ENCODE measurements at regions not wholly inside any gene's neighbourhood (a gene's known extent, or its start where the extent isn't known, plus 50 kb on each side); places are given as distances from the start of the nearest gene placed in this dataset.
A peak's percentile ranks its signal among the peaks of the same experiment; 100 is the strongest.

- no peak for DNase-seq (ENCODE audit: low read depth in 4 of 4, low spot score in 3 of 4)
Measured at GRCh38 chr1:199657449-199657848, 370.1 kb upstream of the NR5A2 start.

DNA sequence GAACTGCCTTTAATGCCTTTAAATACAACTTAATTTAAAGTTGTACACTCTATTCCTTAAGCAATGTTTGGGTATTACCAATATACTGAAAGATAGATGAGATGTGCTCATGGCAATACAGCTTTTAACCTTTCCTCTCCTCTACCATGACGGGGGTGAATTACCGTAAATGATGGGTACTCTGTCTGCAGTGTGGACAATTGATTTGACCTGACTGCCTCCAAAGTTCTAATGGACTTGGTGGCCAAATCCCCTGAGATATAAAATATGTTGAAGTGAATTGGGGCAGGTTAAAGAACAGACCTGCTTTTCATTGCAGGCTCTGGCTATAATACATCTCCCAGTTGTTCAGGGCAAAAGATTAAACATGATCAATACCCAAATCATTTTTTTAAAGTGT lies 367.4 kb upstream of the NR5A2 start:
- DNase-seq (ENCODE audit: low read depth in 4 of 4, low spot score in 3 of 4), result no peak

GRCh38 chr1:199665371-199665770 lies 362.1 kb upstream of the NR5A2 start:
- no peak for DNase-seq (ENCODE audit: low read depth in 4 of 4, low spot score in 3 of 4)

- no peak for DNase-seq (ENCODE audit: low read depth in 4 of 4, low spot score in 3 of 4)
Measured at GRCh38 chr1:199667089-199667488, 360.4 kb upstream of the NR5A2 start.

DNA sequence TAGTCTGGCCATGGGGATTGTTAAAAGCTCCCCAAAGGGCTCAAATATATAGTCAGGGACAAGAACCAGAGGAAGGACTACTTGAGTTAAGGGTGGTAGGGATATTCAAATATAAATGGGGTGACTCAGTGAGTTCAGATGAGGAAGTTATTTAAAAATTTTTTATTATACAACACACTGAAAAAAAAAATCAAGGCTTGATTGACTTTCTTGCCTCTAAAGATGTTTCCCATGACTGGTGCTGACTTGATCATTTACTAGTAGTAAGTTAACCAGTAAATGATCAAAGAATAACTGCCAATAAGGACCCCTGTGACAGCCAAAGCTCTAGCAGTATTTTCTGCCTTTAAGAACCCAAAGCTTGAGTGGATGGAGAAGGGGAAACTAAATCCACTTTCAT lies 357.6 kb upstream of the NR5A2 start:
- no peak for DNase-seq (ENCODE audit: low read depth in 4 of 4, low spot score in 3 of 4)

DNA sequence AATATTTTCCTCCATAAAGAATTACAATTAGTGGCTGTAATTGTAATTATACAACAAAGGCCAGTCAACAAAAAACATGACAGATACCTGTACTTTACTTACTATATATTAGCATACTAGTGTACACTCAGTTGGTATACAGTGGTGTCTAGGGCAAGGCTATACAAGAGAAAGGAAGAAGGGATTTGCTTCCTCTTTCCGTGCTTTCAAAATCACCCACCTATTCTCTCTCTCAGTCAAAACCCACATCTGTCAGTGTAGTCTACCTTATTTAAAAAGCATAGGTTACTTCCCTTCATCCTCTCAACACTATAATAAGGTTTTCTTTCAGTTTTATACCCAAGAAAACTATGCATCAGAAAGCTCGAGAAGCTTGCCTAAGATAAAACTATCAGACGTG lies 355.8 kb upstream of the NR5A2 start:
- DNase-seq (ENCODE audit: low read depth in 4 of 4, low spot score in 3 of 4), result no peak

GRCh38 chr1:199675937-199676336 lies 351.6 kb upstream of the NR5A2 start:
- DNase-seq (ENCODE audit: low read depth in 4 of 4, low spot score in 3 of 4), result no peak

DNA sequence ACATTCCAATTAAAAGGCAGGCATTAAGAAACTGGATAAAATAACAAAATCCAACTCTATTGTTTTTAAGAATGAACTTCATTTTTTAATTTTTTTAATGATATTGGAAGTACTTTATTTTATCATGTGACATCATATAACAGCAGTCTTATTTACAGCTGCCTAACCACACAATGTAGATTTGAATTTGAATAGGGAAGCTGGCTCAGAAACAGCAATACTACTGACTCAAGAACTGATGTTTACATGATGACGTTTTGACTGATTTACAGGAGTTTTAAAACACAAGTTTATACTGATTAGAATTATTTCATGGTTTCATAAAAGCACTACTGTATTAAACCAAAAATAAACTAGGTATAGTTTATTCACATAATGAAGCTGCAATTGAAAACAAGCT lies 348.7 kb upstream of the NR5A2 start:
- DNase-seq (ENCODE audit: low read depth in 4 of 4, low spot score in 3 of 4), result no peak

DNA sequence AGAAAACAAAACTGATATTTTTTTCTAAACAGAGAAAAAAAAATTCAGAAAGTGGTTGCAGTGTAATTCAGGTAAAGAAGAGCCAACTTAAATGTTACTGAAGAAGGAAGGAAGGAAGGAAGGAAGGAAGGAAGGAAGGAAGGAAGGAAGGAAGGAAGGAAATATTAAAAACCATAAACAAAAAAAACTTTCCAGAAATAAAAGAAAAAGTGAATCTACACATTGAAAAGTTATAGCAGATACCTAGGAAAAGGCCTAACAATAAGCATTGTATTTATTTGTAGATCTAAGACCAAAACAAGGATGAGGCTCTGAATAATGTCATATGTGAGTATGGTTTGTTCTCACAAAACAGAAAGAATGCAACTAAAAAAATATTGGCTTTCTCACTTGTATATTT lies 345.4 kb upstream of the NR5A2 start:
- no peak for DNase-seq (ENCODE audit: low read depth in 4 of 4, low spot score in 3 of 4)

DNA sequence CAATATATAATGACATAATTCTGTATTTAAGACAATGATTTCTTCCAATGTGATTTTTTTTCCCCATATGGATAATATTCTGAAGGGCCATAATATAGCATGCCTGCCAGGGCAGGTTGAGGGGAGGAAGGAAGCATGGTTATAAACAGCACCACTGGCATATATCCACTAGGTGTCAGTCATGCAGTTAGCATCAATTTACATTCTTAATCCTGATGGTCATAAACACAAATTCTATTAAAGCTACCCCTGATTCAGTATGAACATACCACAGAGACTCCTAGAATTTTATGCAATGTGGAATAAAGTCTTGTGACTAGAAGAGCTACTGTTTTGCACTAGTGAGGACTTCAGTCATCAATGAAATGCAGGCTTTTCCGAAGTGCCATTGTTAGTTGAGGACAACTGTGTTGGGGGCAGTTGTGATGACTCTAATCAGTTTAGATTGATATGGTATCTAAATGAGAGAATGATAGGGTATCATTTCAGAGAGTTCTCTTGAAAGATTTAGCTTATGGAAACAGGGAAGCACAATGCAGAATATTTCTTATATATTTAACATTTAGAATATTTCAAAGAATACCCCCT lies 342.7 kb upstream of the NR5A2 start:
- peak; percentile 25 to 39 (median 34) for DNase-seq (ENCODE audit: low read depth in 4 of 4, low spot score in 3 of 4)

DNA sequence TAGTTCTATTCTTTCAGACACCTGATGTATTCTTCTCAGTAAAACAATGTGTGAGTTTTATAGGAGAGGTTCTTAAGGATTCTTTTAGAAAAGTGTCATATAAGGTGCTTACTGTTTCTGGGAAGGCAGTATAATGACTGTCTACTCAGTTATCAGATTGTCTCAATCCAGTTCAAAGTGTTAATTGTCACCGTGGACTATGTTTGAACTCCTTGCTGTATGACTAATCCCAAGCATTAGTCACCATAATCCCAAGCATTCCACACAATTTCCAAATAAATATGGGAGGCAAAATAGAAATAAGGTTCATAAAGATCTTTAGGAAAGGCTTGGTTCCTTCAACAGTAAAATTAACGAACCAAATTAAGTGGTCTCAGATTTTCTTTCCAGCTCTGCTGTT lies 342.1 kb upstream of the NR5A2 start:
- DNase-seq (ENCODE audit: low read depth in 4 of 4, low spot score in 3 of 4), result no peak

GRCh38 chr1:199687321-199687720 lies 340.2 kb upstream of the NR5A2 start:
- no peak for DNase-seq (ENCODE audit: low read depth in 4 of 4, low spot score in 3 of 4)

- no peak for DNase-seq (ENCODE audit: low read depth in 4 of 4, low spot score in 3 of 4)
Measured at GRCh38 chr1:199688133-199688676, 339.3 kb upstream of the NR5A2 start.

DNA sequence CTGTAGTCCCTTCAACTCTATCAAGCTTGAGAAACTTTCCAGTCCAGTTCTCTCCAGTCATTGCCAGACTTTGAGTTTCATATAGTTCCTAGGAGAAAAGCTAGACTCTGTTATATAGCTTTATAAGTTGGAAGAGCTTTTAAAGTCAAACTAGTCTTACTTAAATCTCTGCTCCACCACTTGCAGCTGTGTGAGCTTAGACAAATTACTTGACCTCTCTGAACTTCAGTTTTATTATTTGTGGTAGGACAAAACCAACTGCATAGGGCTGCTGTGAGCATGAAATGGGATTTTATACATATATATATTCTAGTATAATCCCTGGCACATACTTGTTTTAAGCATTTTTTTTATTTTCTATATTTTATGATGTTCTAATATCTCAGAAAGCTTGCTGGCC lies 338.7 kb upstream of the NR5A2 start:
- no peak for DNase-seq (ENCODE audit: low read depth in 4 of 4, low spot score in 3 of 4)

GRCh38 chr1:199690496-199690895 lies 337.0 kb upstream of the NR5A2 start:
- no peak for DNase-seq (ENCODE audit: low read depth in 4 of 4, low spot score in 3 of 4)

GRCh38 chr1:199691540-199691939 lies 336.0 kb upstream of the NR5A2 start:
- no peak for DNase-seq (ENCODE audit: low read depth in 4 of 4, low spot score in 3 of 4)

DNA sequence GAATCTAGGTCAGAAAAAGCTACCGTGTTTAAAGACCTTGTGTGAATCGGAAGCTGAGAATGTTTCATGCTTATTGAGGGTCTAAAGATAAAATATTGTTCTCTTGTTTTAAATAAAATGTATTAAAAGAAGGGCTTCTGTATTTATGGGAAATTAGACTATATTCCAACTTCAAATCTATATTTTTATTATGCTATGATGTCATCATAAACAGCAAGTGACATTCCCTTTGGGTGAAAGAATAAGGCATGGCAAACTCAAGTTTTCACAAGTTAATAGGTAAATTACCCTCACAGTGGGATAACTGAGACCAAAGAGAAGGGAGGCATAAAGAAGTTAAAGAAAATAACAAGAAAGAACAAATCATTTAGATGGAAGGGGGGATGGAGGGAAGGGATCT lies 333.8 kb upstream of the NR5A2 start:
- no peak for DNase-seq (ENCODE audit: low read depth in 4 of 4, low spot score in 3 of 4)

DNA sequence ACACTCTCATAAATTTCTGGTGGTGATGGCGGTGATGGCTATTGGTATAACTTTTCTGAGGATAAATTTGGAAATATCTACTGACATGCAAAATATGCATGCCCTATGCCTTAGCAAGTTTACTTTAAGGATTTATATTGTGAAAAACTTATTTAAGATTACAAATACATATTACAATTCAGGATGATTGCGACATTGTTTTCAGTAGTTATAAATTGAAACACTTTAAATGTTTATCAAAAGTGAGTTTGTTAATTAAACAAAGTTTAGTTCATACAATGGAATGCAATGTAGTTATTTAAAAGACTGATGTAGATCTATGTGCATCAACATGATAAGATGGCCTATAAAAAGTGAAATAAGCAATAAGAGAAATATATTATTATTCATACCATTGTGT lies 331.3 kb upstream of the NR5A2 start:
- no peak for DNase-seq (ENCODE audit: low read depth in 4 of 4, low spot score in 3 of 4)

DNA sequence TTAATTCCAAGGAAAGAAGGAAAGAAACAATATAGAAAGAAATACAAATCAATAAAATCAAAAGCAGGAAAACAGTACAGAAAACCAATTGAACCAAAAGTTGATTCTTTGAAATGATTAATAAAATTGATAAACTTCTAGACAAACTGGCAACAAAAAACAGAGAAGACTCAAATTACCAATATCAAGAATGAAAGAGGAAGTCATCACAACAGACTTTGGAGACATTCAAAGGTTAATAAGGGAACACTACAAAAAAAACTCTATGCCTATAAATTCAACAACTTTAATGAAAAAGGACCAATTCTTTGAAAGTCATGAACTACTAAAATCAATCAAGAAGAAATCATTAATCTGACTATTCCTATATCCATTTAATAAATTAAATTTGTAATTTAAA lies 329.3 kb upstream of the NR5A2 start:
- DNase-seq (ENCODE audit: low read depth in 4 of 4, low spot score in 3 of 4), result no peak

GRCh38 chr1:199700551-199700950 lies 327.0 kb upstream of the NR5A2 start:
- no peak for DNase-seq (ENCODE audit: low read depth in 4 of 4, low spot score in 3 of 4)

GRCh38 chr1:199701726-199702125 lies 325.8 kb upstream of the NR5A2 start:
- no peak for DNase-seq (ENCODE audit: low read depth in 4 of 4, low spot score in 3 of 4)

GRCh38 chr1:199704231-199704630 lies 323.3 kb upstream of the NR5A2 start:
- DNase-seq (ENCODE audit: low read depth in 4 of 4, low spot score in 3 of 4), result no peak

- DNase-seq (ENCODE audit: low read depth in 4 of 4, low spot score in 3 of 4), result no peak
Measured at GRCh38 chr1:199705825-199706224, 321.7 kb upstream of the NR5A2 start.

All from right renal pelvis (tissue), 4 donors.